ENCODE measurements at regions not wholly inside any gene's neighbourhood (a gene's known extent, or its start where the extent isn't known, plus 50 kb on each side); places are given as distances from the start of the nearest gene placed in this dataset.

DNA sequence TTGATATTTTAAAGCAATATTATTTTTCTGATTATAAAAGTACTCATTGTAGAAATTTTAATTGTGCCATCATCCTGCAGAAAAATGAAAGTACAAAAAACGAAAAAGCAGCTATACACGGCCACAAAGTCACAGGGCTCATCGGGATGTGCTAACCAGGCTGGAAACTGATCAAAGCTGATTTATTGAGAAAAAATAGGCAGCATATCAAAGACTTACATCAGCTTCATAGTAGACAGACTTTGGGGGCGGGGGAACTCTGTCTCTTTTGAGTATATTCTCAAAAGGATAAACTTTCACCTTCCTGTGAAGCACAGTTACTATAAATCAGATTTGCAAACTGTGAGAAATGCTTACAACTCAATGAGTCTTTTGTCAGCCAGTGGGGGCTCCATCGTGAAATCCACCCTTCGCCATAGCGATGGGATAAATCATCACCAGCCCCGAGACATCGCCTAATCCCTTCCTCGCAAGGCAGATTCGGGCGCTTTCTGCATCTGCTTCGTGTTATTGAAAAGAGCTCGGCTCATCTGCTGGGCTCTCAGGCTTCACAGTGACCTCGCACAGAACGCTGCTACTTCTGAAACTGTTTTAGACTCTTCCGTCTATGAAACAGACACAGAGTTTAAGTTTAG is 69.2 kb upstream of the ERG start:
- peak overlapping the region; percentile 5 for H3K4me2 ChIP-seq

DNA sequence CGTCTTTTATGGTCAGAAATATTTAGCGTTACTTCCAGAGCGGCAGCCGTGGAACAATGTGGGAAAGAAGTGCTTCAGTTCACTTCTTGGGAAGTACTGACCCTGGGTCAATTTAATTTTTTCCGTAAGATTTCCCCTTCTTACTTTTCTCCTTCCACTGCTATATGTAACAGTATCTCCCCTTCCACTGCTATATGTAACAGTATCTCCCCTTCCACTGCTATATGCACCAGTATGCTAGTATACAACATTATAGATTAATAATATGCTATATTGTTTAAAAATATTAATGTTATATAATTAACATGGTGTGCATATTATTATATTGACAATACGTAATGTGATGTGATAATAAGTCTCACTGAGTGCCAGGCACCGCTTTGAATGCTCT is 69.7 kb upstream of the ERG start:
- H3K27ac Mint-ChIP-seq = peak overlapping the region; percentile 96
- Histone ChIP-seq H3K79me2 (ENCODE audit: low read depth) (no peaks in the 10 kb centered on the region), H2AFZ (replicated peaks) (peak overlapping the region; percentile 64), H3K4me2 (peak overlapping the region; percentile 5), H3K4me1 (no peaks in the 10 kb centered on the region), H3F3A (ENCODE audit: low read depth) (no peaks in the 10 kb centered on the region), H3K9me3 (ENCODE audit: low read depth) (no peaks in the 10 kb centered on the region), H3K9ac (no peak overlapping the region), H3K36me3 (no peaks in the 10 kb centered on the region), H4K20me1 (ENCODE audit: low read depth) (no peaks in the 10 kb centered on the region), H3K27ac (no peak overlapping the region), H3K4me3 (no peak overlapping the region), H3K27me3 (peaks cover 9% of the 10 kb centered on the region)
- peaks cover 37% of the 10 kb centered on the region for H3K4me1 Mint-ChIP-seq
- no peak for TF ChIP-seq EZH2 (IDR thresholded peaks at IDR 0.05)
- H3K9me3 Mint-ChIP-seq = no peaks in the 10 kb centered on the region
- H3K4me3 Mint-ChIP-seq = peak overlapping the region; percentile 56
- no peak for DNase-seq (ENCODE audit: low spot score)
- peaks cover 7% of the 10 kb centered on the region for H3K27me3 Mint-ChIP-seq (ENCODE audit: insufficient read depth, low read depth)
- H3K36me3 Mint-ChIP-seq = no peaks in the 10 kb centered on the region

More for the DNA sequence above, 69.2 kb upstream of the ERG start:
- H3F3A ChIP-seq (ENCODE audit: low read depth) = no peaks in the 10 kb centered on the region
- no peaks in the 10 kb centered on the region for H3K36me3 ChIP-seq
- DNase-seq (ENCODE audit: low spot score) = peak; percentile 54
- Mint-ChIP-seq H3K27ac (peak overlapping the region; percentile 96), H3K4me3 (peak overlapping the region; percentile 70), H3K9me3 (no peaks in the 10 kb centered on the region), H3K27me3 (ENCODE audit: insufficient read depth, low read depth) (peaks cover 7% of the 10 kb centered on the region), H3K36me3 (no peaks in the 10 kb centered on the region), H3K4me1 (peaks cover 37% of the 10 kb centered on the region)
- no peak overlapping the region for H3K27ac ChIP-seq
- H3K4me3 ChIP-seq = no peak overlapping the region
- no peaks in the 10 kb centered on the region for H3K79me2 ChIP-seq (ENCODE audit: low read depth)
- H2AFZ ChIP-seq (replicated peaks) = peak overlapping the region; percentile 64
- TF ChIP-seq, protein P1, sequence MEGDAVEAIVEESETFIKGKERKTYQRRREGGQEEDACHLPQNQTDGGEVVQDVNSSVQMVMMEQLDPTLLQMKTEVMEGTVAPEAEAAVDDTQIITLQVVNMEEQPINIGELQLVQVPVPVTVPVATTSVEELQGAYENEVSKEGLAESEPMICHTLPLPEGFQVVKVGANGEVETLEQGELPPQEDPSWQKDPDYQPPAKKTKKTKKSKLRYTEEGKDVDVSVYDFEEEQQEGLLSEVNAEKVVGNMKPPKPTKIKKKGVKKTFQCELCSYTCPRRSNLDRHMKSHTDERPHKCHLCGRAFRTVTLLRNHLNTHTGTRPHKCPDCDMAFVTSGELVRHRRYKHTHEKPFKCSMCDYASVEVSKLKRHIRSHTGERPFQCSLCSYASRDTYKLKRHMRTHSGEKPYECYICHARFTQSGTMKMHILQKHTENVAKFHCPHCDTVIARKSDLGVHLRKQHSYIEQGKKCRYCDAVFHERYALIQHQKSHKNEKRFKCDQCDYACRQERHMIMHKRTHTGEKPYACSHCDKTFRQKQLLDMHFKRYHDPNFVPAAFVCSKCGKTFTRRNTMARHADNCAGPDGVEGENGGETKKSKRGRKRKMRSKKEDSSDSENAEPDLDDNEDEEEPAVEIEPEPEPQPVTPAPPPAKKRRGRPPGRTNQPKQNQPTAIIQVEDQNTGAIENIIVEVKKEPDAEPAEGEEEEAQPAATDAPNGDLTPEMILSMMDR (IDR thresholded peaks at IDR 0.05) = no peak
- TF ChIP-seq EZH2 (IDR thresholded peaks at IDR 0.05) = no peak
- H3K4me1 ChIP-seq = no peaks in the 10 kb centered on the region
- peaks cover 9% of the 10 kb centered on the region for H3K27me3 ChIP-seq
- no peaks in the 10 kb centered on the region for H4K20me1 ChIP-seq (ENCODE audit: low read depth)
- H3K9ac ChIP-seq = no peak overlapping the region
- H3K9me3 ChIP-seq (ENCODE audit: low read depth) = no peaks in the 10 kb centered on the region

DNA sequence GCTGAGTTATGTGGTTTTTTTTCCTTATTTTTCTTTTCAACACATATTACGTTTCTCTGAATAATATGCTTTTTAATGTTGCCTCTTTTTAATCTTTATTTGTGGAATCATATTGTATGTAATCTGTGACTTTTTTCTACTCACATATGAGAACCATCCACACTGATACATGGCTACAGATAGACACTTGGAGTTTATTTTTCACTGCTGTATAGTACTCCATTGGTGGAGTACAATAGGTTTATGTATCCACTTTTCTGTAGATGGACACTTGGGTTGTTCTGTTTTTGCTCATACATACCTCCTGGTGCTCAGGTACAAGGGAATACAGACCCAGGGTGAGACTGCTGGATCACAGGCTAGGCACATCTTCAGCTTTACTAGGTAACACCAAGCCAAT is 71.5 kb upstream of the ERG start:
- no peak for TF ChIP-seq EZH2 (IDR thresholded peaks at IDR 0.05)
- TF ChIP-seq, protein P1 (IDR thresholded peaks at IDR 0.05) = no peak
- no peak for TF ChIP-seq EZH2phosphoT487 (IDR thresholded peaks at IDR 0.05)
- H3K36me3 Mint-ChIP-seq = no peaks in the 10 kb centered on the region
- Histone ChIP-seq H3K4me3 (no peak overlapping the region), H4K20me1 (ENCODE audit: low read depth) (no peaks in the 10 kb centered on the region), H3K4me2 (no peak overlapping the region), H2AFZ (replicated peaks) (no peak overlapping the region), H3K79me2 (ENCODE audit: low read depth) (no peaks in the 10 kb centered on the region), H3K27me3 (peaks cover 9% of the 10 kb centered on the region), H3K27ac (no peak overlapping the region), H3K36me3 (no peaks in the 10 kb centered on the region), H3K9me3 (ENCODE audit: low read depth) (no peaks in the 10 kb centered on the region), H3K9ac (no peak overlapping the region), H3K4me1 (no peaks in the 10 kb centered on the region), H3F3A (ENCODE audit: low read depth) (no peaks in the 10 kb centered on the region)
- H3K27me3 Mint-ChIP-seq (ENCODE audit: insufficient read depth, low read depth) = peaks cover 7% of the 10 kb centered on the region
- peak overlapping the region; percentile 8 for H3K4me3 Mint-ChIP-seq
- no peak overlapping the region for H3K27ac Mint-ChIP-seq
- H3K4me1 Mint-ChIP-seq = peaks cover 39% of the 10 kb centered on the region
- DNase-seq (ENCODE audit: low spot score) = no peak
- H3K9me3 Mint-ChIP-seq = no peaks in the 10 kb centered on the region

DNA sequence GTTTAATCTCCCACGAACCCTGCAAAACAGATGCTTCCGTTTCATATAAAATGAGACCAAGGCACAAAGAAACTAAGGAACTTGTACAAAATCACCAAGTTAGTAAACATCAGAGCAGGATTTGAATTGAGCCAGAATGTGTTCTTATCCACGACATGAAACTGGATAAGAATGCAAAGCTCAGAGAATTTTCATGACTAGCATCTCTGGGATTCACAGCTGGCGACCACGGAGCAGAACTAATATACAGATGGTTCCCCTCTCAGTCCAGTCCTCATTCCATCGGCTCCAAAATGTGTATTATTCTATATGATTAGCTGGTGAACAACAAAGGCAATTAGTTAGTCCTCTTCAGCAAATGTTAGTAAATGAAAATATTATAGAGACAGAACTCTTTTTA is 72.3 kb upstream of the ERG start:
- Histone ChIP-seq H2AFZ (replicated peaks) (no peak overlapping the region), H3F3A (ENCODE audit: low read depth) (no peaks in the 10 kb centered on the region), H3K27ac (no peak overlapping the region), H3K79me2 (ENCODE audit: low read depth) (no peaks in the 10 kb centered on the region), H3K4me3 (no peak overlapping the region), H3K9me3 (ENCODE audit: low read depth) (no peaks in the 10 kb centered on the region), H4K20me1 (ENCODE audit: low read depth) (no peaks in the 10 kb centered on the region), H3K36me3 (no peaks in the 10 kb centered on the region), H3K9ac (no peak overlapping the region), H3K4me2 (no peak overlapping the region), H3K4me1 (no peaks in the 10 kb centered on the region), H3K27me3 (peaks cover 9% of the 10 kb centered on the region)
- H3K9me3 Mint-ChIP-seq = no peaks in the 10 kb centered on the region
- no peak for DNase-seq (ENCODE audit: low spot score)
- H3K27me3 Mint-ChIP-seq (ENCODE audit: insufficient read depth, low read depth) = peaks cover 7% of the 10 kb centered on the region
- H3K4me1 Mint-ChIP-seq = peaks cover 39% of the 10 kb centered on the region
- H3K27ac Mint-ChIP-seq = no peak overlapping the region
- H3K36me3 Mint-ChIP-seq = no peaks in the 10 kb centered on the region
- TF ChIP-seq EZH2 (IDR thresholded peaks at IDR 0.05) (no peak), EZH2phosphoT487 (IDR thresholded peaks at IDR 0.05) (no peak)
- TF ChIP-seq, protein P1 (IDR thresholded peaks at IDR 0.05) = no peak
- H3K4me3 Mint-ChIP-seq = no peak overlapping the region
